ENCODE measurements at regions not wholly inside any gene's neighbourhood (a gene's known extent, or its start where the extent isn't known, plus 50 kb on each side); places are given as distances from the start of the nearest gene placed in this dataset.

GRCh38 chrX:98481636-98482035 is 1597.9 kb downstream of the RPA4 start:
- TF ChIP-seq, protein P1, sequence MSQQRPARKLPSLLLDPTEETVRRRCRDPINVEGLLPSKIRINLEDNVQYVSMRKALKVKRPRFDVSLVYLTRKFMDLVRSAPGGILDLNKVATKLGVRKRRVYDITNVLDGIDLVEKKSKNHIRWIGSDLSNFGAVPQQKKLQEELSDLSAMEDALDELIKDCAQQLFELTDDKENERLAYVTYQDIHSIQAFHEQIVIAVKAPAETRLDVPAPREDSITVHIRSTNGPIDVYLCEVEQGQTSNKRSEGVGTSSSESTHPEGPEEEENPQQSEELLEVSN (IDR thresholded peaks at IDR 0.05): no peak
- TF ChIP-seq POLR2A (IDR thresholded peaks at IDR 0.05; ENCODE audit: control extremely low read depth in 1 of 2, low read depth in 2 of 2, low read length in 2 of 2): no peak
- TF ChIP-seq, protein P2, sequence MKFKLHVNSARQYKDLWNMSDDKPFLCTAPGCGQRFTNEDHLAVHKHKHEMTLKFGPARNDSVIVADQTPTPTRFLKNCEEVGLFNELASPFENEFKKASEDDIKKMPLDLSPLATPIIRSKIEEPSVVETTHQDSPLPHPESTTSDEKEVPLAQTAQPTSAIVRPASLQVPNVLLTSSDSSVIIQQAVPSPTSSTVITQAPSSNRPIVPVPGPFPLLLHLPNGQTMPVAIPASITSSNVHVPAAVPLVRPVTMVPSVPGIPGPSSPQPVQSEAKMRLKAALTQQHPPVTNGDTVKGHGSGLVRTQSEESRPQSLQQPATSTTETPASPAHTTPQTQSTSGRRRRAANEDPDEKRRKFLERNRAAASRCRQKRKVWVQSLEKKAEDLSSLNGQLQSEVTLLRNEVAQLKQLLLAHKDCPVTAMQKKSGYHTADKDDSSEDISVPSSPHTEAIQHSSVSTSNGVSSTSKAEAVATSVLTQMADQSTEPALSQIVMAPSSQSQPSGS (IDR thresholded peaks at IDR 0.05; ENCODE audit: low read length): no peak
- TF ChIP-seq CHD2 (IDR thresholded peaks at IDR 0.05; ENCODE audit: low read length): no peak
- TF ChIP-seq CEBPB (IDR thresholded peaks at IDR 0.05; ENCODE audit: low read depth, low read length): no peak
- no peak for TF ChIP-seq CTCF (IDR thresholded peaks at IDR 0.05; ENCODE audit: control extremely low read depth in 1 of 3, insufficient read depth in 1 of 3, low read depth in 1 of 3, low read length in 3 of 3)
- TF ChIP-seq EZH2 (IDR thresholded peaks at IDR 0.05; ENCODE audit: low read depth, low read length, severe bottlenecking): no peak
- TF ChIP-seq RNF2 (IDR thresholded peaks at IDR 0.05; ENCODE audit: borderline replicate concordance, low read depth, low read length, missing control alignments, poor library complexity, severe bottlenecking): no peak
- TF ChIP-seq RXRA (IDR thresholded peaks at IDR 0.05; ENCODE audit: insufficient read depth, low read depth, low read length): no peak
